ENCODE measurements at regions not wholly inside any gene's neighbourhood (a gene's known extent, or its start where the extent isn't known, plus 50 kb on each side); places are given as distances from the start of the nearest gene placed in this dataset.

DNA sequence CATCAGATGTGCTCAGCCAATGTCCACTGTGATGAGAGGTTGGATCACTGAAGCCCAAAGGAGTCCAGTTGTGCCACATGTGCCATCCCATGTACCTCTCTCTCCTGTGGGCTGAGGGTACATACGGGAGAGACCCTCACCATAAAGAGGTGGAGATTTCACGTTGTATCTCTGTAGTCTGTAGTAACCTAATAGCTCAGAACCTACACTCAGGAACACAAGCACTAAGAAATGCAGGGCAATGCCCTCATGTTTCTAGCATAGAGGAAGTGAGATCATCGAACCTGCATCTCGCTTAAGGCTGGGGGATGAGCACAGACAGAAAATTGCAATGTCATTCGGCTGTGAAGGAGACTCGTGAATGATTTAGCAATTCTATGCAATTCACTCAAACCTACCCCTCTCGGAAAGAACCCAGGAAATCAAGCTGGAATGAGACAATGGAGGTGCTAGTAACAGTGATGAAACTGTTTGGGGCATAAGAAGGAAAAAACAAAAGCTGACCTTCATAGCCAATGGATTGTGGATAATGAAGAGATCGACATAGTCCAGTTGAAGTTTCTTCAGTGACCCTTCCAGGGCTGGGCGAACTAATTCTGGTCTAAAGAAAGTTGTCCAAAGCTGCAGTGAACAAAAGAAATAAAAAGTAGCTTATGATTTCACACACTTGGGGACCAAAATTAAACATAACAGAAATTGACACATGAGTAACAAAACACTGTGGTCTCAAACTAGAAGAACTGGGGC is 80.3 kb upstream of the UCN3 start:
- no peak for TF ChIP-seq EZH2 (IDR thresholded peaks at IDR 0.05; ENCODE audit: insufficient read depth, poor library complexity, severe bottlenecking)
- TF ChIP-seq EZH2phosphoT487 (IDR thresholded peaks at IDR 0.05; ENCODE audit: insufficient read depth, low read depth), result no peak

Data from GM23248 (cell line).